ENCODE measurements at regions not wholly inside any gene's neighbourhood (a gene's known extent, or its start where the extent isn't known, plus 50 kb on each side); places are given as distances from the start of the nearest gene placed in this dataset.

- Histone ChIP-seq H3K4me3 (no peak overlapping the region), H3K4me1 (no peaks in the 10 kb centered on the region), H3K9me3 (no peaks in the 10 kb centered on the region), H3K27ac (no peak overlapping the region), H3K27me3 (ENCODE audit: insufficient read depth in 3 of 3, low read length in 2 of 3) (no peaks in the 10 kb centered on the region), H3K36me3 (ENCODE audit: insufficient read depth in 1 of 2, low read depth in 1 of 2) (no peaks in the 10 kb centered on the region)
- 68 to 75% (median 70%) methylated on average over 1 of the region's 1 CpG for WGBS, 3 donors
- ATAC-seq (no peak), DNase-seq (no peak)
- TF ChIP-seq CTCF (IDR thresholded peaks at IDR 0.05), result no peak
- intact Hi-C loops (cut with DNase I), result no loop called here
Observed at GRCh38 chr2:23083966-23084365, 301.0 kb upstream of the KLHL29 start.

- Histone ChIP-seq H3K4me1 (no peaks in the 10 kb centered on the region), H3K4me3 (no peak overlapping the region), H3K36me3 (ENCODE audit: insufficient read depth in 1 of 2, low read depth in 1 of 2) (no peaks in the 10 kb centered on the region), H3K27me3 (ENCODE audit: insufficient read depth in 3 of 3, low read length in 2 of 3) (no peaks in the 10 kb centered on the region), H3K27ac (no peak overlapping the region), H3K9me3 (no peaks in the 10 kb centered on the region)
- no peak for TF ChIP-seq CTCF (IDR thresholded peaks at IDR 0.05)
- no peak for ATAC-seq
- intact Hi-C loops (cut with DNase I), result no loop called here
- DNase-seq, result no peak
Observed at GRCh38 chr2:23091019-23091418, 294.0 kb upstream of the KLHL29 start.

- DNase-seq (no peak), ATAC-seq (no peak)
- H3K27me3 ChIP-seq (ENCODE audit: insufficient read depth in 3 of 3, low read length in 2 of 3), result no peaks in the 10 kb centered on the region
- WGBS, 3 donors, result 73 to 82% (median 82%) methylated on average over 4 of the region's 4 CpGs
- H3K27ac ChIP-seq, result no peak overlapping the region
- H3K4me3 ChIP-seq, result no peak overlapping the region
- no peaks in the 10 kb centered on the region for H3K9me3 ChIP-seq
- intact Hi-C loops (cut with DNase I), result no loop called here
- no peak for TF ChIP-seq CTCF (IDR thresholded peaks at IDR 0.05)
- H3K36me3 ChIP-seq (ENCODE audit: insufficient read depth in 1 of 2, low read depth in 1 of 2), result no peaks in the 10 kb centered on the region
- H3K4me1 ChIP-seq, result no peaks in the 10 kb centered on the region
Observed at GRCh38 chr2:23091900-23092299, 293.1 kb upstream of the KLHL29 start.

GRCh38 chr2:23092831-23093230, 292.1 kb upstream of the KLHL29 start:
- Histone ChIP-seq H3K27ac (no peak overlapping the region), H3K27me3 (ENCODE audit: insufficient read depth in 3 of 3, low read length in 2 of 3) (no peaks in the 10 kb centered on the region), H3K36me3 (ENCODE audit: insufficient read depth in 1 of 2, low read depth in 1 of 2) (no peaks in the 10 kb centered on the region), H3K9me3 (no peaks in the 10 kb centered on the region), H3K4me1 (no peaks in the 10 kb centered on the region), H3K4me3 (no peak overlapping the region)
- no peak for ATAC-seq
- intact Hi-C loops (cut with DNase I), result no loop called here
- TF ChIP-seq CTCF (IDR thresholded peaks at IDR 0.05), result no peak
- 45 to 58% (median 51%) methylated on average over 3 of the region's 3 CpGs for WGBS, 3 donors
- DNase-seq, result no peak

GRCh38 chr2:23093513-23093912, 291.5 kb upstream of the KLHL29 start:
- ATAC-seq (no peak), DNase-seq (no peak)
- 9 to 16% (median 12%) methylated on average over 1 of the region's 1 CpG for WGBS, 3 donors
- Histone ChIP-seq H3K4me1 (no peaks in the 10 kb centered on the region), H3K36me3 (ENCODE audit: insufficient read depth in 1 of 2, low read depth in 1 of 2) (no peaks in the 10 kb centered on the region), H3K4me3 (no peak overlapping the region), H3K27me3 (ENCODE audit: insufficient read depth in 3 of 3, low read length in 2 of 3) (no peaks in the 10 kb centered on the region), H3K27ac (no peak overlapping the region), H3K9me3 (no peaks in the 10 kb centered on the region)
- intact Hi-C loops (cut with DNase I), result no loop called here
- TF ChIP-seq CTCF (IDR thresholded peaks at IDR 0.05), result no peak

Data from psoas muscle (tissue), 7 donors.